Neural cell (in vitro differentiated cells): ENCODE measurements at regions not wholly inside any gene's neighbourhood (a gene's known extent, or its start where the extent isn't known, plus 50 kb on each side); places are given as distances from the start of the nearest gene placed in this dataset.

Experiments
- H2AFZ ChIP-seq: fragments of 200-600, 300-800 bp; sonication (generic), shearing (Covaris generic); 2 replicates; pipeline ENCODE4 v1.6.0; 2014; ENCODE audit warnings: low read depth, mild to moderate bottlenecking, antibody characterized with exemption, low read length, moderate library complexity
- H3F3A ChIP-seq: fragments of 200-600 bp; shearing (Covaris generic); 2 replicates; pipeline ENCODE4 v1.6.1; 2016; ENCODE audit warnings: mild to moderate bottlenecking, moderate library complexity, mixed read lengths, antibody characterized with exemption, low read length; ENCODE audit not compliant: insufficient read depth, poor library complexity, severe bottlenecking
- H3K27ac ChIP-seq: fragments of 200-600, 300-800 bp; sonication (generic), shearing (Covaris generic); 2 replicates; pipeline ENCODE4 v1.5.1; 2014; ENCODE audit warnings: mild to moderate bottlenecking, low read length, moderate library complexity
- H3K27me3 ChIP-seq: fragments of 300-800, 200-600 bp; sonication (generic), shearing (Covaris generic); 2 replicates; pipeline ENCODE4 v1.6.0; 2014; ENCODE audit warnings: mild to moderate bottlenecking, low read depth, low read length, moderate library complexity; ENCODE audit not compliant: insufficient read depth
- H3K36me3 ChIP-seq: fragments of 300-800, 200-600 bp; sonication (generic), shearing (Covaris generic); 2 replicates; pipeline ENCODE4 v1.5.1; 2014; ENCODE audit warnings: mild to moderate bottlenecking, antibody characterized with exemption, low read length, moderate library complexity; ENCODE audit not compliant: insufficient read depth
- H3K4me2 ChIP-seq: fragments of 300-800, 200-600 bp; sonication (generic), shearing (Covaris generic); 2 replicates; pipeline ENCODE4 v1.6.0; 2014; ENCODE audit warnings: mild to moderate bottlenecking, low read length
- H3K4me3 ChIP-seq: fragments of 300-800, 200-600 bp; sonication (generic), shearing (Covaris generic); 2 replicates; pipeline ENCODE4 v1.5.1; 2014; ENCODE audit warnings: mild to moderate bottlenecking, low read length, moderate library complexity
- H3K79me2 ChIP-seq: fragments of 200-600 bp; shearing (Covaris generic); replicated peaks from 2 replicates; pipeline ENCODE4 v1.6.0; 2014; ENCODE audit warnings: mild to moderate bottlenecking, low read length, moderate library complexity; ENCODE audit not compliant: insufficient read depth
- H3K9ac ChIP-seq: fragments of 300-800, 200-600 bp; sonication (generic), shearing (Covaris generic); 2 replicates; pipeline ENCODE4 v1.6.1; 2016; ENCODE audit warnings: mild to moderate bottlenecking, low read length, mixed read lengths
- H3K9me2 ChIP-seq: fragments of 200-600 bp; shearing (Covaris generic); 2 replicates; pipeline ENCODE4 v1.6.1; 2016; ENCODE audit warnings: mild to moderate bottlenecking, low read length, mixed read lengths; ENCODE audit not compliant: insufficient read depth
- H3K9me3 ChIP-seq: fragments of 200-600, 300-800 bp; sonication (generic), shearing (Covaris generic); 2 replicates; pipeline ENCODE4 v1.6.1; 2016; ENCODE audit warnings: mild to moderate bottlenecking, mixed run types, low read length, moderate library complexity, mixed read lengths
- H4K20me1 ChIP-seq: fragments of 200-600 bp; shearing (Covaris generic); 2 replicates; pipeline ENCODE4 v1.6.1; 2016; ENCODE audit warnings: mild to moderate bottlenecking, mixed run types; ENCODE audit not compliant: insufficient read depth
- CTCF ChIP-seq: fragments of 450-650 bp; IDR thresholded peaks from 2 replicates; pipeline ENCODE4 v1.5.1; 2014; ENCODE audit warnings: antibody characterized with exemption, mild to moderate bottlenecking, moderate library complexity; ENCODE audit not compliant: poor library complexity, severe bottlenecking
- EP300 ChIP-seq: fragments of 450-650 bp; conservative IDR thresholded peaks from 2 replicates; pipeline ENCODE4 v1.6.1; 2014; ENCODE audit warnings: antibody characterized with exemption, mild to moderate bottlenecking, moderate library complexity; ENCODE audit not compliant: poor library complexity, severe bottlenecking
- EZH2 ChIP-seq: fragments of 200-600, 300-800 bp; shearing (Covaris generic), sonication (generic); IDR thresholded peaks from 2 replicates; pipeline ENCODE4 v1.6.1; 2014; ENCODE audit warnings: antibody characterized with exemption, low read length, borderline replicate concordance, mild to moderate bottlenecking; ENCODE audit not compliant: insufficient read depth, poor library complexity, severe bottlenecking
- MXI1 ChIP-seq: fragments of 450-650 bp; conservative IDR thresholded peaks from 2 replicates; pipeline ENCODE4 v1.6.1; 2014; ENCODE audit warnings: antibody characterized with exemption, mild to moderate bottlenecking; ENCODE audit not compliant: poor library complexity, severe bottlenecking
- POLR2AphosphoS5 ChIP-seq: IDR thresholded peaks from 2 replicates; pipeline ENCODE4 v1.6.1; 2012
- RAD21 ChIP-seq: fragments of 450-650 bp; conservative IDR thresholded peaks from 2 replicates; pipeline ENCODE4 v1.6.1; 2014; ENCODE audit warnings: antibody characterized with exemption, mild to moderate bottlenecking, moderate library complexity
- REST ChIP-seq: IDR thresholded peaks from 2 replicates; pipeline ENCODE4 v1.6.1; 2012; ENCODE audit warnings: borderline replicate concordance
- SMC3 ChIP-seq: fragments of 450-650 bp; conservative IDR thresholded peaks from 2 replicates; pipeline ENCODE4 v1.6.1; 2014; ENCODE audit warnings: antibody characterized with exemption, mild to moderate bottlenecking, moderate library complexity; ENCODE audit not compliant: poor library complexity
- TAF1 ChIP-seq: IDR thresholded peaks from 2 replicates; pipeline ENCODE4 v1.6.1; 2012; ENCODE audit warnings: low read depth

GRCh38 chr5:100130307-100130706 is 404.9 kb upstream of the FAM174A start:
- Histone ChIP-seq H2AFZ (no peak overlapping the region), H3K9me3 (no peaks in the 10 kb centered on the region), H3K9ac (no peak overlapping the region), H4K20me1 (no peaks in the 10 kb centered on the region), H3K79me2 (no peaks in the 10 kb centered on the region), H3K27me3 (no peaks in the 10 kb centered on the region), H3F3A (no peaks in the 10 kb centered on the region), H3K4me3 (no peak overlapping the region), H3K9me2 (no peaks in the 10 kb centered on the region), H3K27ac (no peak overlapping the region), H3K4me2 (no peak overlapping the region), H3K36me3 (no peaks in the 10 kb centered on the region)
- TF ChIP-seq EP300 (no peak), REST (no peak), RAD21 (no peak), SMC3 (no peak), EZH2 (no peak), POLR2AphosphoS5 (no peak), TAF1 (no peak), MXI1 (no peak), CTCF (no peak)

- H3K9ac ChIP-seq, result no peak overlapping the region
- H2AFZ ChIP-seq, result no peak overlapping the region
- no peaks in the 10 kb centered on the region for H3K79me2 ChIP-seq
- H4K20me1 ChIP-seq, result no peaks in the 10 kb centered on the region
- H3K4me3 ChIP-seq, result no peak overlapping the region
- H3K27me3 ChIP-seq, result no peaks in the 10 kb centered on the region
- no peaks in the 10 kb centered on the region for H3K9me2 ChIP-seq
- H3K4me2 ChIP-seq, result no peak overlapping the region
- no peak overlapping the region for H3K27ac ChIP-seq
- H3K36me3 ChIP-seq, result no peaks in the 10 kb centered on the region
- no peak for TF ChIP-seq RAD21
- TF ChIP-seq MXI1, result no peak
- no peak for TF ChIP-seq POLR2AphosphoS5
- no peak for TF ChIP-seq CTCF
- TF ChIP-seq REST, result no peak
- TF ChIP-seq TAF1, result no peak
- no peak for TF ChIP-seq EP300
- TF ChIP-seq EZH2, result no peak
- no peak for TF ChIP-seq SMC3
- H3F3A ChIP-seq, result no peaks in the 10 kb centered on the region
- H3K9me3 ChIP-seq, result peaks cover 3% of the 10 kb centered on the region
Measured at GRCh38 chr5:100119903-100120302, 415.3 kb upstream of the FAM174A start.
